Neural cell (in vitro differentiated cells): ENCODE measurements at regions not wholly inside any gene's neighbourhood (a gene's known extent, or its start where the extent isn't known, plus 50 kb on each side); places are given as distances from the start of the nearest gene placed in this dataset.

ENCODE experiments used
- H2AFZ ChIP-seq: fragments of 200-600, 300-800 bp; sonication (generic), shearing (Covaris generic); 2 replicates; pipeline ENCODE4 v1.6.0; 2014; ENCODE audit warnings: low read depth, mild to moderate bottlenecking, antibody characterized with exemption, low read length, moderate library complexity
- H3F3A ChIP-seq: fragments of 200-600 bp; shearing (Covaris generic); 2 replicates; pipeline ENCODE4 v1.6.1; 2016; ENCODE audit warnings: mild to moderate bottlenecking, moderate library complexity, mixed read lengths, antibody characterized with exemption, low read length; ENCODE audit not compliant: insufficient read depth, poor library complexity, severe bottlenecking
- H3K27ac ChIP-seq: fragments of 200-600, 300-800 bp; sonication (generic), shearing (Covaris generic); 2 replicates; pipeline ENCODE4 v1.5.1; 2014; ENCODE audit warnings: mild to moderate bottlenecking, low read length, moderate library complexity
- H3K27me3 ChIP-seq: fragments of 300-800, 200-600 bp; sonication (generic), shearing (Covaris generic); 2 replicates; pipeline ENCODE4 v1.6.0; 2014; ENCODE audit warnings: mild to moderate bottlenecking, low read depth, low read length, moderate library complexity; ENCODE audit not compliant: insufficient read depth
- H3K36me3 ChIP-seq: fragments of 300-800, 200-600 bp; sonication (generic), shearing (Covaris generic); 2 replicates; pipeline ENCODE4 v1.5.1; 2014; ENCODE audit warnings: mild to moderate bottlenecking, antibody characterized with exemption, low read length, moderate library complexity; ENCODE audit not compliant: insufficient read depth
- H3K4me2 ChIP-seq: fragments of 300-800, 200-600 bp; sonication (generic), shearing (Covaris generic); 2 replicates; pipeline ENCODE4 v1.6.0; 2014; ENCODE audit warnings: mild to moderate bottlenecking, low read length
- H3K4me3 ChIP-seq: fragments of 300-800, 200-600 bp; sonication (generic), shearing (Covaris generic); 2 replicates; pipeline ENCODE4 v1.5.1; 2014; ENCODE audit warnings: mild to moderate bottlenecking, low read length, moderate library complexity
- H3K79me2 ChIP-seq: fragments of 200-600 bp; shearing (Covaris generic); replicated peaks from 2 replicates; pipeline ENCODE4 v1.6.0; 2014; ENCODE audit warnings: mild to moderate bottlenecking, low read length, moderate library complexity; ENCODE audit not compliant: insufficient read depth
- H3K9ac ChIP-seq: fragments of 300-800, 200-600 bp; sonication (generic), shearing (Covaris generic); 2 replicates; pipeline ENCODE4 v1.6.1; 2016; ENCODE audit warnings: mild to moderate bottlenecking, low read length, mixed read lengths
- H3K9me2 ChIP-seq: fragments of 200-600 bp; shearing (Covaris generic); 2 replicates; pipeline ENCODE4 v1.6.1; 2016; ENCODE audit warnings: mild to moderate bottlenecking, low read length, mixed read lengths; ENCODE audit not compliant: insufficient read depth
- H3K9me3 ChIP-seq: fragments of 200-600, 300-800 bp; sonication (generic), shearing (Covaris generic); 2 replicates; pipeline ENCODE4 v1.6.1; 2016; ENCODE audit warnings: mild to moderate bottlenecking, mixed run types, low read length, moderate library complexity, mixed read lengths
- H4K20me1 ChIP-seq: fragments of 200-600 bp; shearing (Covaris generic); 2 replicates; pipeline ENCODE4 v1.6.1; 2016; ENCODE audit warnings: mild to moderate bottlenecking, mixed run types; ENCODE audit not compliant: insufficient read depth
- EP300 ChIP-seq: fragments of 450-650 bp; conservative IDR thresholded peaks from 2 replicates; pipeline ENCODE4 v1.6.1; 2014; ENCODE audit warnings: antibody characterized with exemption, mild to moderate bottlenecking, moderate library complexity; ENCODE audit not compliant: poor library complexity, severe bottlenecking
- EZH2 ChIP-seq: fragments of 200-600, 300-800 bp; shearing (Covaris generic), sonication (generic); IDR thresholded peaks from 2 replicates; pipeline ENCODE4 v1.6.1; 2014; ENCODE audit warnings: antibody characterized with exemption, low read length, borderline replicate concordance, mild to moderate bottlenecking; ENCODE audit not compliant: insufficient read depth, poor library complexity, severe bottlenecking
- MXI1 ChIP-seq: fragments of 450-650 bp; conservative IDR thresholded peaks from 2 replicates; pipeline ENCODE4 v1.6.1; 2014; ENCODE audit warnings: antibody characterized with exemption, mild to moderate bottlenecking; ENCODE audit not compliant: poor library complexity, severe bottlenecking
- POLR2AphosphoS5 ChIP-seq: IDR thresholded peaks from 2 replicates; pipeline ENCODE4 v1.6.1; 2012
- RAD21 ChIP-seq: fragments of 450-650 bp; conservative IDR thresholded peaks from 2 replicates; pipeline ENCODE4 v1.6.1; 2014; ENCODE audit warnings: antibody characterized with exemption, mild to moderate bottlenecking, moderate library complexity
- SMC3 ChIP-seq: fragments of 450-650 bp; conservative IDR thresholded peaks from 2 replicates; pipeline ENCODE4 v1.6.1; 2014; ENCODE audit warnings: antibody characterized with exemption, mild to moderate bottlenecking, moderate library complexity; ENCODE audit not compliant: poor library complexity
- TAF1 ChIP-seq: IDR thresholded peaks from 2 replicates; pipeline ENCODE4 v1.6.1; 2012; ENCODE audit warnings: low read depth
- TF ChIP-seq, protein P1 (sequence below): IDR thresholded peaks from 2 replicates; pipeline ENCODE4 v1.6.1; 2012; ENCODE audit warnings: borderline replicate concordance
- TF ChIP-seq, protein P2 (sequence below): fragments of 450-650 bp; IDR thresholded peaks from 2 replicates; pipeline ENCODE4 v1.5.1; 2014; ENCODE audit warnings: antibody characterized with exemption, mild to moderate bottlenecking, moderate library complexity; ENCODE audit not compliant: poor library complexity, severe bottlenecking

DNA sequence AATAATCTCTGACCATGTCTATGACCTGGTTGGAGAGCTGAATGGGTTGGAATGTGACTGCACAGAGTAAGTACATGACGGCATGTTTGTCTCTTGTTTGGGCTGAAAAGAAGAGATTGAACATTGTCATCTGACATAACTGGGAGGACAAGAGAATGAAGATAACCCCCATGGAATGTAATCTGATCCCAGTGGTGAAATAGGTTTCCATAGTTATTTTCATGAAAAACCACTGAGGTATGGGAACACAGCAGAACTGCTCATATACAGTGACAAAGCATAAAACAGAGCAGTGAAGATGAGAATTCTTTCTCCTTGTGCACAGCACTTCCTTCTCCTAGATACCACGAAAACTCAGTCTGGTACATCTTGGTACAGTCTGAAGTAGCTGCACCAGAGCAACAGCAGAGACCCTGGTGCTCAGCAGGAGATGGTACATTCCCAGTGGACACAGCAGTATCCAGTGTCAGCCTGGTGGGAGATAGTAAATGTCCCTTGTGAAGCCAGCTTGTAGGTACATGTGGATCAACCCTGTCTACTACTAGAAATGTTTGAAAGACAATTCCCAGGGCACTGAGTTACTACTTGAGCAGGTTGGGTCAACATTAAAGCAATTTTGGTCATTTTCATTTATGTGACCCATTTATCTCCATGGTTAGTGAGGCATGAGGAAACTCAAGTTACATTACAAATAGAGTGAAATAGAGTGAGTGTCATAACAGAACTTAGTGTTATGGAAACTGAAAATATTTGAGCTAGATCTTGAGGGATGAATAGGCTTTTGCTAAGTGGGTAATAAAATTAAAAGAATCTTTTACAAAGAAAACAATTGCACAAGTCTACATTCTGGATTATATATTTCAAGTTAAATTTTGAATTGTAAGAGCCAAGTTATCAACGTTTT is 178.3 kb downstream of the SUCNR1 start:
- no peaks in the 10 kb centered on the region for H4K20me1 ChIP-seq
- no peaks in the 10 kb centered on the region for H3F3A ChIP-seq
- no peaks in the 10 kb centered on the region for H3K9me3 ChIP-seq
- H3K4me3 ChIP-seq: no peak overlapping the region
- no peak overlapping the region for H3K27ac ChIP-seq
- no peak overlapping the region for H2AFZ ChIP-seq
- H3K79me2 ChIP-seq: no peaks in the 10 kb centered on the region
- no peaks in the 10 kb centered on the region for H3K9me2 ChIP-seq
- no peak overlapping the region for H3K4me2 ChIP-seq
- no peak for TF ChIP-seq SMC3
- no peak for TF ChIP-seq TAF1
- TF ChIP-seq EZH2: no peak
- TF ChIP-seq, protein P1, sequence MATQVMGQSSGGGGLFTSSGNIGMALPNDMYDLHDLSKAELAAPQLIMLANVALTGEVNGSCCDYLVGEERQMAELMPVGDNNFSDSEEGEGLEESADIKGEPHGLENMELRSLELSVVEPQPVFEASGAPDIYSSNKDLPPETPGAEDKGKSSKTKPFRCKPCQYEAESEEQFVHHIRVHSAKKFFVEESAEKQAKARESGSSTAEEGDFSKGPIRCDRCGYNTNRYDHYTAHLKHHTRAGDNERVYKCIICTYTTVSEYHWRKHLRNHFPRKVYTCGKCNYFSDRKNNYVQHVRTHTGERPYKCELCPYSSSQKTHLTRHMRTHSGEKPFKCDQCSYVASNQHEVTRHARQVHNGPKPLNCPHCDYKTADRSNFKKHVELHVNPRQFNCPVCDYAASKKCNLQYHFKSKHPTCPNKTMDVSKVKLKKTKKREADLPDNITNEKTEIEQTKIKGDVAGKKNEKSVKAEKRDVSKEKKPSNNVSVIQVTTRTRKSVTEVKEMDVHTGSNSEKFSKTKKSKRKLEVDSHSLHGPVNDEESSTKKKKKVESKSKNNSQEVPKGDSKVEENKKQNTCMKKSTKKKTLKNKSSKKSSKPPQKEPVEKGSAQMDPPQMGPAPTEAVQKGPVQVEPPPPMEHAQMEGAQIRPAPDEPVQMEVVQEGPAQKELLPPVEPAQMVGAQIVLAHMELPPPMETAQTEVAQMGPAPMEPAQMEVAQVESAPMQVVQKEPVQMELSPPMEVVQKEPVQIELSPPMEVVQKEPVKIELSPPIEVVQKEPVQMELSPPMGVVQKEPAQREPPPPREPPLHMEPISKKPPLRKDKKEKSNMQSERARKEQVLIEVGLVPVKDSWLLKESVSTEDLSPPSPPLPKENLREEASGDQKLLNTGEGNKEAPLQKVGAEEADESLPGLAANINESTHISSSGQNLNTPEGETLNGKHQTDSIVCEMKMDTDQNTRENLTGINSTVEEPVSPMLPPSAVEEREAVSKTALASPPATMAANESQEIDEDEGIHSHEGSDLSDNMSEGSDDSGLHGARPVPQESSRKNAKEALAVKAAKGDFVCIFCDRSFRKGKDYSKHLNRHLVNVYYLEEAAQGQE: no peak
- TF ChIP-seq, protein P2, sequence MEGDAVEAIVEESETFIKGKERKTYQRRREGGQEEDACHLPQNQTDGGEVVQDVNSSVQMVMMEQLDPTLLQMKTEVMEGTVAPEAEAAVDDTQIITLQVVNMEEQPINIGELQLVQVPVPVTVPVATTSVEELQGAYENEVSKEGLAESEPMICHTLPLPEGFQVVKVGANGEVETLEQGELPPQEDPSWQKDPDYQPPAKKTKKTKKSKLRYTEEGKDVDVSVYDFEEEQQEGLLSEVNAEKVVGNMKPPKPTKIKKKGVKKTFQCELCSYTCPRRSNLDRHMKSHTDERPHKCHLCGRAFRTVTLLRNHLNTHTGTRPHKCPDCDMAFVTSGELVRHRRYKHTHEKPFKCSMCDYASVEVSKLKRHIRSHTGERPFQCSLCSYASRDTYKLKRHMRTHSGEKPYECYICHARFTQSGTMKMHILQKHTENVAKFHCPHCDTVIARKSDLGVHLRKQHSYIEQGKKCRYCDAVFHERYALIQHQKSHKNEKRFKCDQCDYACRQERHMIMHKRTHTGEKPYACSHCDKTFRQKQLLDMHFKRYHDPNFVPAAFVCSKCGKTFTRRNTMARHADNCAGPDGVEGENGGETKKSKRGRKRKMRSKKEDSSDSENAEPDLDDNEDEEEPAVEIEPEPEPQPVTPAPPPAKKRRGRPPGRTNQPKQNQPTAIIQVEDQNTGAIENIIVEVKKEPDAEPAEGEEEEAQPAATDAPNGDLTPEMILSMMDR: no peak
- TF ChIP-seq MXI1: no peak
- TF ChIP-seq EP300: no peak
- TF ChIP-seq POLR2AphosphoS5: no peak
- no peak for TF ChIP-seq RAD21
- no peaks in the 10 kb centered on the region for H3K36me3 ChIP-seq
- no peak overlapping the region for H3K9ac ChIP-seq
- no peaks in the 10 kb centered on the region for H3K27me3 ChIP-seq

DNA sequence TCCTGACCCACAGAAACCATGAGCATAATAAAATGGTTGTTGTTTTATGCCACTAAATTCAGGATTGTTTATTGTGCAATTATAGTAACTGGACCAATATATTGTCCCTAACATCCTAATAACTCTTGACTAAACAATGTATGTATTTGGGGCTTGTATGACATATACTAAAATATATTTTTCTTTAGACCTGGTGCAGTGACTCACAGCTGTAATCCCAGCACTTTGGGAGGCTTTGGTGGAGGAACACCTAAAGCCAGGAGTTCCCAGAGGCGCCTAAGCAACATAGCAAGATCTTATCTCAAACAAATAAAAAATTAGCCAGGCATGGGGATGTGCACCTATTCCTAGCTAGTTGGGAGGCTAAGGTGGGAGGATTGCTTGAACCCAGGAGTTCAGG is 180.4 kb downstream of the SUCNR1 start:
- H3K4me2 ChIP-seq: no peak overlapping the region
- no peak overlapping the region for H3K4me3 ChIP-seq
- no peaks in the 10 kb centered on the region for H3K36me3 ChIP-seq
- no peaks in the 10 kb centered on the region for H3K9me3 ChIP-seq
- no peaks in the 10 kb centered on the region for H3K79me2 ChIP-seq
- no peak overlapping the region for H3K27ac ChIP-seq
- no peaks in the 10 kb centered on the region for H4K20me1 ChIP-seq
- H3K27me3 ChIP-seq: no peaks in the 10 kb centered on the region
- no peaks in the 10 kb centered on the region for H3F3A ChIP-seq
- no peak overlapping the region for H3K9ac ChIP-seq
- no peak overlapping the region for H2AFZ ChIP-seq
- H3K9me2 ChIP-seq: no peaks in the 10 kb centered on the region
- TF ChIP-seq TAF1: no peak
- no peak for TF ChIP-seq RAD21
- TF ChIP-seq, protein P2: no peak
- TF ChIP-seq MXI1: no peak
- TF ChIP-seq, protein P1: no peak
- TF ChIP-seq SMC3: no peak
- TF ChIP-seq POLR2AphosphoS5: no peak
- no peak for TF ChIP-seq EP300
- TF ChIP-seq EZH2: no peak
